ENCODE measurements at regions not wholly inside any gene's neighbourhood (a gene's known extent, or its start where the extent isn't known, plus 50 kb on each side); places are given as distances from the start of the nearest gene placed in this dataset.

GRCh38 chr21:35412231-35412630, 363.1 kb upstream of the RUNX1 start:
- no peak for TF ChIP-seq CTCF (IDR thresholded peaks at IDR 0.05)
- TF ChIP-seq POLR2A (IDR thresholded peaks at IDR 0.05): no peak
